H1 (cell line): ENCODE measurements at regions not wholly inside any gene's neighbourhood (a gene's known extent, or its start where the extent isn't known, plus 50 kb on each side); places are given as distances from the start of the nearest gene placed in this dataset.

Experiments
- CTCF ChIA-PET: fragments of 300-600 bp; sonication (Branson Sonifier 250); formaldehyde crosslinking; loops from one replicate; lab custom pipeline; 2021; ENCODE audit not compliant: partially characterized antibody; lab: Charles Lee
- POLR2A ChIA-PET: fragments of 300-600 bp; sonication (Branson Sonifier 250); formaldehyde crosslinking; loops from one replicate; lab custom pipeline; 2021; ENCODE audit warnings: inconsistent platforms; ENCODE audit not compliant: partially characterized antibody; lab: Charles Lee
- DNase-seq, 2 experiments: peaks; one replicate each; pipeline versions ENCODE4 v3.0.0 to v3.0.0-alpha.2; 2010 to 2022; ENCODE audit warnings: low spot score in 2 of 2, low read depth in 1 of 2, mixed read lengths in 1 of 2
- FAIRE-seq: peaks from 2 replicates; lab custom pipeline; 2011; peaks lifted over from hg19 to GRCh38; lab: Jason Lieb, UNC
- H2AFZ ChIP-seq: 2 replicates; pipeline ENCODE4 v1.8.1; 2012; ENCODE audit warnings: low read length, inconsistent platforms
- H2AK5ac ChIP-seq: 2 replicates; pipeline ENCODE4 v1.6.1; 2013; ENCODE audit warnings: low read depth, low read length
- H2BK120ac ChIP-seq: replicated peaks from 2 replicates; pipeline ENCODE3; 2013; ENCODE audit warnings: low read depth, low read length, inconsistent platforms
- H2BK12ac ChIP-seq: 2 replicates; pipeline ENCODE4 v1.6.1; 2013; ENCODE audit warnings: low read depth, low read length
- H2BK15ac ChIP-seq: 2 replicates; pipeline ENCODE4 v1.6.1; 2013; ENCODE audit warnings: low read length
- H2BK20ac ChIP-seq: 2 replicates; pipeline ENCODE4 v1.6.1; 2013; ENCODE audit warnings: low read length
- H2BK5ac ChIP-seq: 2 replicates; pipeline ENCODE4 v1.6.1; 2013; ENCODE audit warnings: low read depth, low read length
- H3K14ac ChIP-seq: 2 replicates; pipeline ENCODE4 v1.6.1; 2013; ENCODE audit warnings: inconsistent platforms; ENCODE audit not compliant: insufficient read length
- H3K18ac ChIP-seq: 2 replicates; pipeline ENCODE4 v1.6.1; 2013; ENCODE audit warnings: low read length; ENCODE audit errors: extremely low read depth
- H3K23ac ChIP-seq: 2 replicates; pipeline ENCODE4 v1.6.1; 2013; ENCODE audit warnings: inconsistent platforms; ENCODE audit not compliant: insufficient read length
- H3K23me2 ChIP-seq: 2 replicates; pipeline ENCODE4 v1.6.1; 2013; ENCODE audit warnings: low read depth, low read length
- H3K27ac ChIP-seq: 2 replicates; pipeline ENCODE4 v1.6.1; 2011; ENCODE audit warnings: low read depth, low read length, inconsistent platforms
- H3K27me3 ChIP-seq, 4 experiments: replicated peaks in 1 of 4; 1 replicate in 1 of 4; 2 replicates in 3 of 4; pipeline versions ENCODE4 v1.6.1 to v1.8.1; 2011 to 2013; ENCODE audit warnings: low read length in 3 of 4, mild to moderate bottlenecking in 3 of 4, inconsistent platforms in 2 of 4, mixed read lengths in 2 of 4, moderate library complexity in 1 of 4; ENCODE audit not compliant: control insufficient read depth in 3 of 4, insufficient read depth in 3 of 4; ENCODE audit errors: extremely low read depth in 1 of 4
- H3K36me3 ChIP-seq, 4 experiments: 2 replicates each; pipeline versions ENCODE4 v1.6.1 to v1.8.1; 2011 to 2013; ENCODE audit warnings: mild to moderate bottlenecking in 4 of 4, low read length in 3 of 4, moderate library complexity in 2 of 4, control low read depth in 1 of 4, inconsistent platforms in 1 of 4; ENCODE audit not compliant: insufficient read depth in 4 of 4, control insufficient read depth in 2 of 4
- H3K4ac ChIP-seq: replicated peaks from 2 replicates; pipeline ENCODE3; 2013; ENCODE audit warnings: low read length, low read depth, mixed read lengths, inconsistent platforms; ENCODE audit not compliant: insufficient read length
- H3K4me1 ChIP-seq, 4 experiments: replicated peaks in 1 of 4; 1 replicate in 1 of 4; 2 replicates in 3 of 4; pipeline versions ENCODE4 v1.6.1 to v1.8.1; 2011 to 2013; ENCODE audit warnings: low read length in 3 of 4, inconsistent platforms in 2 of 4, mixed read lengths in 1 of 4; ENCODE audit not compliant: insufficient read depth in 4 of 4, control insufficient read depth in 3 of 4
- H3K4me2 ChIP-seq, 2 experiments: 2 replicates each; pipeline versions ENCODE4 v1.6.1 to v1.8.1; 2011 to 2013; ENCODE audit warnings: low read depth in 2 of 2, low read length in 2 of 2, control low read depth in 1 of 2, inconsistent platforms in 1 of 2, mild to moderate bottlenecking in 1 of 2; ENCODE audit not compliant: insufficient read depth in 1 of 2
- H3K4me3 ChIP-seq, 4 experiments: fragments of 200-600, 300-600 bp in 1 of 4; sonication (generic), shearing (Covaris generic), sonication (Bioruptor Twin) in 1 of 4; 2 replicates each; pipeline versions ENCODE4 v1.5.1 to v1.8.1; 2011 to 2016; ENCODE audit warnings: low read length in 4 of 4, low read depth in 3 of 4, control low read depth in 2 of 4, inconsistent platforms in 2 of 4, mild to moderate bottlenecking in 2 of 4, mixed read lengths in 1 of 4, moderate library complexity in 1 of 4; ENCODE audit not compliant: insufficient read depth in 2 of 4; ENCODE audit errors: extremely low read depth in 1 of 4
- H3K56ac ChIP-seq: replicated peaks from 2 replicates; pipeline ENCODE3; 2013; ENCODE audit warnings: low read depth, mild to moderate bottlenecking, mixed read lengths, low read length, inconsistent platforms; ENCODE audit not compliant: insufficient read length
- H3K79me1 ChIP-seq: 2 replicates; pipeline ENCODE4 v1.6.1; 2013; ENCODE audit warnings: low read depth, low read length, control low read depth
- H3K79me2 ChIP-seq, 2 experiments: 2 replicates each; pipeline versions ENCODE4 v1.6.1 to v1.8.1; 2012 to 2013; ENCODE audit warnings: low read length in 2 of 2, mild to moderate bottlenecking in 2 of 2, inconsistent platforms in 1 of 2; ENCODE audit not compliant: insufficient read depth in 2 of 2, control insufficient read depth in 1 of 2
- H3K9ac ChIP-seq, 4 experiments: replicated peaks in 1 of 4; 1 replicate in 1 of 4; 2 replicates in 3 of 4; pipeline versions ENCODE4 v1.6.1 to v1.8.1; 2011 to 2013; ENCODE audit warnings: low read depth in 3 of 4, low read length in 3 of 4, control low read depth in 2 of 4, mild to moderate bottlenecking in 2 of 4, moderate library complexity in 2 of 4, inconsistent platforms in 1 of 4; ENCODE audit errors: extremely low read depth in 1 of 4
- H3K9me3 ChIP-seq, 2 experiments: 2 replicates each; pipeline versions ENCODE4 v1.6.1 to v1.8.1; 2012 to 2013; ENCODE audit warnings: mild to moderate bottlenecking in 2 of 2, moderate library complexity in 2 of 2, control low read depth in 1 of 2, inconsistent platforms in 1 of 2, low read depth in 1 of 2, low read length in 1 of 2, mixed read lengths in 1 of 2; ENCODE audit not compliant: insufficient read depth in 2 of 2
- H4K20me1 ChIP-seq, 2 experiments: replicated peaks in 1 of 2; 2 replicates each; pipeline versions ENCODE3 to v1.8.1; 2011 to 2013; ENCODE audit warnings: inconsistent platforms in 2 of 2, low read length in 2 of 2, mild to moderate bottlenecking in 1 of 2; ENCODE audit not compliant: insufficient read depth in 2 of 2, control insufficient read depth in 1 of 2
- H4K5ac ChIP-seq: 2 replicates; pipeline ENCODE4 v1.6.1; 2013; ENCODE audit warnings: low read length, low read depth, mixed read lengths, inconsistent platforms; ENCODE audit not compliant: insufficient read length
- H4K8ac ChIP-seq: 2 replicates; pipeline ENCODE4 v1.8.0; 2013; ENCODE audit warnings: mild to moderate bottlenecking, moderate library complexity, low read length, inconsistent platforms; ENCODE audit not compliant: insufficient read depth; ENCODE audit errors: extremely low read depth
- H4K91ac ChIP-seq: replicated peaks from 2 replicates; pipeline ENCODE3; 2013; ENCODE audit warnings: low read length, mixed read lengths, inconsistent platforms; ENCODE audit not compliant: insufficient read length
- HDAC2 ChIP-seq, 2 experiments: fragments of 300-600 bp in 1 of 2; sonication (generic) in 1 of 2; IDR thresholded peaks; 2 replicates each; pipeline ENCODE4 v1.6.1; 2011 to 2012; ENCODE audit warnings: low read depth in 2 of 2, low read length in 2 of 2, mild to moderate bottlenecking in 2 of 2, moderate library complexity in 2 of 2, borderline replicate concordance in 1 of 2, inconsistent platforms in 1 of 2
- WGBS, 2 experiments: shearing (Covaris generic) in 1 of 2; methylation state at CpG; one replicate each; pipeline versions ENCODE4 v1.1.6 to v1.1.7; 2013 to 2015; ENCODE audit warnings: low lambda C conversion rate in 2 of 2, mixed read lengths in 2 of 2, inconsistent platforms in 1 of 2, low coverage in 1 of 2, missing lambda C conversion rate in 1 of 2; ENCODE audit not compliant: insufficient replicate concordance in 2 of 2, insufficient coverage in 1 of 2, insufficient read length in 1 of 2; ENCODE audit errors: extremely low coverage in 1 of 2, missing lambda C conversion rate in 1 of 2; 5-methylcytosine and 5-hydroxymethylcytosine counted together

DNA sequence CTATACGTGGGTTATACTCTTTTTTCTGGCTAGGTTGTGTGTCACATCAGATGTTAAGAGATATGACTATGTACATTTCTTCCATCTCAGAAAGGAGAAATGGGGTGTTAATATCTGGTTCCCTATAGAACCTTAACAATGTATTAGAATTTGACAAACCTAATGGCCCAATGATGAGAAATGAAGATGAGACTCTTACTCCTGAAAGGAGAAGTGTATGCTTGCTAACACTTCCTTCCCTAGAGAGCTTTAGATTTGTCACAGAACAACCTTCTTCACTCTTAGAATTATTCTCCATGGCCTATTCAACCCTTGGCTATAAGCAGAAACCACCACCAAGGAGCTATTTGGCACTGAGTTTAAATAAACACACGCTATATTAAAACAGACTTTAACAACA lies 839.6 kb downstream of the GALC start:
- ChIA-PET CTCF (no interaction called here), POLR2A (no interaction called here)
- Histone ChIP-seq H2AFZ (no peak overlapping the region), H3K23me2 (no peaks in the 10 kb centered on the region), H3K79me2 (no peaks in the 10 kb centered on the region), H3K56ac (no peak overlapping the region), H3K23ac (no peak overlapping the region), H3K14ac (no peak overlapping the region), H2BK20ac (no peak overlapping the region), H3K4me1 (peaks cover 5 to 20% (median 11%) of the 10 kb centered on the region in 4 experiments; a peak in 6 of 7 replicates), H2BK120ac (no peak overlapping the region), H3K4ac (no peak overlapping the region), H4K91ac (no peak overlapping the region), H2BK15ac (no peak overlapping the region), H3K27ac (no peak overlapping the region), H3K4me3 (no peak overlapping the region), H3K79me1 (no peaks in the 10 kb centered on the region), H4K20me1 (peaks cover 0 to 1% of the 10 kb centered on the region in 2 experiments), H3K9me3 (no peaks in the 10 kb centered on the region; a peak in 1 of 4 replicates), H2BK5ac (no peak overlapping the region), H4K8ac (no peak overlapping the region), H4K5ac (no peak overlapping the region), H2BK12ac (no peak overlapping the region), H3K36me3 (0 out of 8 replicates have a peak, but pooled peaks cover 0 to 2% (median 0%) of the 10 kb centered on the region in 4 experiments), H3K4me2 (no peak overlapping the region), H3K9ac (no peak overlapping the region), H3K18ac (no peak overlapping the region), H3K27me3 (peaks cover 10 to 58% (median 37%) of the 10 kb centered on the region in 4 experiments), H2AK5ac (no peak overlapping the region)
- FAIRE-seq (no peak), DNase-seq (no peak)
- WGBS, 2 experiments = 83% methylated on average over 2 of the region's 2 CpGs; no CpG with 5 or more reads in 1 of the 2 experiments
- TF ChIP-seq HDAC2 (IDR thresholded peaks at IDR 0.05; ENCODE audit: borderline replicate concordance in 1 of 2, low read depth in 2 of 2, low read length in 2 of 2) = no peak
